Amniotic epithelial cell (primary cell): ENCODE measurements at regions not wholly inside any gene's neighbourhood (a gene's known extent, or its start where the extent isn't known, plus 50 kb on each side); places are given as distances from the start of the nearest gene placed in this dataset.
A peak's percentile ranks its signal among the peaks of the same experiment; 100 is the strongest.

Experiments
- DNase-seq: peaks from one replicate; pipeline ENCODE4 v3.0.0-alpha.2; 2010; ENCODE audit warnings: low read depth

DNA sequence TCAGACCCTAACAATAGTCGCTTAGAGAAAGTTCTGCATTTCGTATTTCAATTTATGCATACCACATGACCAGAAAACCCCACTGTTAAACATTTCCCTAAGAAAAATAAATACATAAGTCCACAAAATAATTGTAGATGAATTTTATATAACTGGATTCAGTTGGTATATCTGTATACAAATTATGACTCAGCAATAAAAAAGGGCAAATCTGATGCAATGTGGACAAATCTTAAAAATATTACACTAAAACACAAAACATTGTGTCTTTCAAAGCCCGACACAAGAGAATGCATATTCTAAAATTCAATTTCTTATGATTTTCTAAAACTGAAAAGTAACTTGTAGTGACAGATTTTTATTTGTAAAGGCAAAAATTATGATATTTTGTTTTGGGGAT, 1005.0 kb downstream of the EFNB2 start:
- DNase-seq: no peak

GRCh38 chr13:105527127-105527526, 1008.3 kb downstream of the EFNB2 start:
- no peak for DNase-seq

- no peak for DNase-seq
Observed at GRCh38 chr13:105519771-105520170, 1015.7 kb downstream of the EFNB2 start.

DNA sequence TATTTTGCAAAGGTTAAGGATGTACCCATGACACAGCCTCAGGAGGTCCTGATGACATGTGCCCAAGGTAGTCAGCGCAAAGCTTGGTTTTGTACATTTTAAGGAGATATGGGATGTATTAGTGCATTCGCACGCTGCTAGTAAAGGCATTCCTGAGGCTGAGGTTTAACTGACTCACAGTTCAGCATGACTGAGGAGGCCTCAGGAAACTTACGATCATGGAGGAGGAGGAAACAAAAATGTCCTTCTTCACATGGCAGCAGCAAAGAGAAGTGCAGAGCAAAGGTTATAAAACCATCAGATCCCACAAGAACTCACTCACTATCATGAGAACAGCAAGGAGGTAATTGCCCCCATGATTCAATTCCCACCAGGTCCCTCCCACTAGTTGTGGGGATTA, 1017.4 kb downstream of the EFNB2 start:
- peak; percentile 29 for DNase-seq

DNA sequence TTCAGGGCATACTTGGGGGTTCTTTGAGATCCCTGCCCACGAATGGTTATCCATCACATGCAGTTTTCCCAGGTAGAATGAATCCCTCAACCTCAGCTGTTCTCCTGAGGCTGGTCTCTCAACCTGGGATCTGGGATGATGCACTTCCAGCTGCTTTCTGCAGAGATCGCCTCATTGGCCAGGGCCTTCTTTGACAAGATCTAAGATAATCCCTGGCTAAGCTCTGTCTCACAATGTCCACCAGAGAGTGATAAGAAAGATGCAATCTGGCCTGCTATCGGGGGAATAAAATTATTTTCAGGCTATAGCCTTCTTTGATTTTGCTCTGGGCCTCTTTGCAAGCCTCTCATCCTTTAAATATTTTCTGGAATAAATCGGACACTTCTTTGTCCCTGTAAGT, 1021.1 kb downstream of the EFNB2 start:
- no peak for DNase-seq

DNA sequence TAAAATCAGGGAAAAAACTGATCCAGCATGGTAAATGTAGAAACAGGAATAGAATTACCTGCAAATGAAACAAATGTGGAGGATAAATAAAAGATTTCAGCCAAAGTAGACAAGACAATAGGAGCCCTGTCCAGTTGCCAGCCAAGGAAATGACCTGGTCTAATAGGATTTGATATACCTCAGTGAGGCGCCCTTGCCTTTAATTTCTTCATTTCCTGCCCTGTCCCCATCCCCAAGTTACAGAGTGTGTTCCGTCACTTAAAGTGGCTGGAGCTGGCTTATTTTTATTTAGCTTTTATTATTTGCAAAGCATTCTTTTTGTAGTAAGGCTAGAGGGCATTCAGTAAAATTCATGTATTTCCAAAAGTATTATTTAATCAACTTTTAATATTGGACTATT, 1022.0 kb downstream of the EFNB2 start:
- DNase-seq: no peak

- DNase-seq: peak; percentile 13
Observed at GRCh38 chr13:105509981-105510762, 1025.3 kb downstream of the EFNB2 start.

GRCh38 chr13:105506463-105506862, 1029.0 kb downstream of the EFNB2 start:
- DNase-seq: no peak

- DNase-seq: no peak
Observed at GRCh38 chr13:105502193-105502592, 1033.3 kb downstream of the EFNB2 start.

DNA sequence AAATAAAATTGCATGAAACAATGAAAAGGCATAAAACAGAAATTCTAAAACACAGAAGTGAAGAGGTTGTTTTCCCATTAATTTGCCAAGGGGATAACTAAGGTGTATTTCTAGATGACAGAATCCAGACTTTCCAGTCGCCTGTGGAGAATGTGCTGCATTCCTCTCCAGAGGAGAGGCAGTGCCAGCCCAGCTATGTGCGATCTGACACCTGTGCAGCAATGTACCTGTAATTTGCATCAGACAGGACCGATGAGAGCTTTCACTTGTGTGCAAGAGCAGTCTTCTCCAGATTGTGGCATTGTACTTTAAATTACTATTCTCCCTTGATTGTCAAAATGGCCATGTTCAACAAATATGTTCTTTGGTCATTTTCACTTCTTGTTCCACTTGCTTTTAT, 1037.9 kb downstream of the EFNB2 start:
- DNase-seq: no peak

DNA sequence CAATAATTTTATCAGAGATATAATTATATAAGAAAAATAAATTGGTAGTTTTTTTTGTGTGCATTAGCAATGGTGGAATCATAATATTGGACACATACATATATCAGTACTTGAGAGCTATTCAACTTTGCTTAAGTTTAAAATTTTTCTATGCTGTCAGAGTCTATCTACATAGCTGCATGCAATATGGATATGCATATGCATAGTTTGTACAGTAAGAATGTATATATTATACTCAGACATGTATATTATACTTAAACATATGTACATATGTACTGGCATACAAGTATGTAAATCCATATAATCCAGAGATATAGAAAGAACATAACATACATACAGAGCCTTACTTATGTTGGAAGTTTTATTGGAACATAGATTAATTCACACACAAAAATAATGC, 1043.2 kb downstream of the EFNB2 start:
- DNase-seq: no peak

GRCh38 chr13:105491345-105491744, 1044.1 kb downstream of the EFNB2 start:
- no peak for DNase-seq

DNA sequence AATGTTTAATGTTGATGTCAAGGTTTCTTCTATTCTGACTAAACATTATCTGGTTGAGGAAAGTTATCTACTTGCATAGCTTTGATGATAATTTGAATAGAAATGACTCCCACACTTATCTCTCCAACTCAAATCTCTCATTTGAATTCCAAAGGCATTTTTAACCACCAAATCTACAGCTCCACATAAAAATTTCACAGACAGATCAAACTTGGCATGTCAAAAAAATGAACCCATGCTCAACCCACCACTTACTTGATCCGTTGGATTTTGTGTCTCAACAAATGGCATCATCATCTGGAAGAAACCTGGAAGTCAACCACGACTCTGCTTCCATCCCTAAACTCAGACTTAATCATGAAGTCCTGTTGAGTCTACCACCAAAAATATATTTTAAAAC, 1050.4 kb downstream of the EFNB2 start:
- DNase-seq: peak; percentile 65

GRCh38 chr13:105474983-105475610, 1060.4 kb downstream of the EFNB2 start:
- peak; percentile 52 for DNase-seq

DNA sequence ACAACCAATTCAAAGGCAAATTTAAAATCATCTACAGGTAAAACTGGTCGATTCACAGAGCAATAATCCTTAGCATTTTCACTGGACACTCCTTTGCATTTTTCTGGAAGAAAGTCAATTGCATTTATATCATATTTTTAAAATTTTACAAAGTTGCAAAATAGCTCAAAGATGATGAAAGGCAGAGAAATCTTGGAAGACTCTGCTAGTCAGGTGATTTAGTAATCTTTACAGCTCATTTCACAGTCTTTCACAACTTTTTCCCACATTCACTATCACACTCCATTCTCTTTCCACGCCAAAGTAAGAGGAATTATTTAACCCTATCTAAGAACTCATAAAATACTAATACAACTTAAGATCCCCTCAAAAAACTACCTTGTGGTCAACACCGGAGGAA, 1063.8 kb downstream of the EFNB2 start:
- DNase-seq: peak; percentile 89

DNA sequence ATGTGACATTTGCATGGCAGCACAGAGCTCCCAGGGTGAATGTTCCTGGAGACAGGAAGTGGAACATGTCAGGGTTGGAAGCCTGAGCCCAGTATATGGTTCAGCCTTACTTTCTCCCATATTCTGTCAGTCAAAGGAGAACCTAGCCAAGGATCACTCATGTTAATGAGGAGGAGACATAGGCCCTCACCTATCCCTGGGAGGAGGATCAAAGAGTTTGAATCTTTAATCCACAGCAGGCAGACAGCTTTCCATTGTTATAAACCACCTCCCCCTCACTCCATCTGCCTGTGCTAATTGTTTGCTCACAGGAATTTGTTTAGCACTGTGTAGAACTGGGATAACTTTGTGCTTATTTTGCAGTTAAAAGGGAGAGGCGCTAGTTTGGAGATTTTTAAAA, 1069.1 kb downstream of the EFNB2 start:
- no peak for DNase-seq

DNA sequence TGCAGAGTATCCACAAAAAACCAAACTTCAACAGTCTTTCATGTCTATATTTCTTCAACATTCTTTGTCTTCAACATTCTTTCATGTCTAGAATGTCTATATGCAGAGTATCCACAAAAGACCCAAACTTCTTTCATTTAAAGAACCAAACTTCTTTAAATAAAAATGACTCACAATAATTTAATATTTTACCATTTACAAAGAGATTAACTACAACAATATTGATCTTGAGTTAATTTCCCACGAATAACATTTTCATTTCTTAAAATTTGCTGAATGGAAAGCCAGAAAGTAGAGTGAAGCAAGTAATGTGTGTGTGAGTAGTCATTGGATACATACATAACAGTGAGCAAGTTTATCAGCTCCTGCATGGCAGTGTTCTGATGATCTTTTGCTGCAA, 1069.7 kb downstream of the EFNB2 start, which contains the start of gene DAOA:
DAOA (plus strand) TSS at position 301 of the 400 bp plus-strand sequence.
- no peak for DNase-seq

DNA sequence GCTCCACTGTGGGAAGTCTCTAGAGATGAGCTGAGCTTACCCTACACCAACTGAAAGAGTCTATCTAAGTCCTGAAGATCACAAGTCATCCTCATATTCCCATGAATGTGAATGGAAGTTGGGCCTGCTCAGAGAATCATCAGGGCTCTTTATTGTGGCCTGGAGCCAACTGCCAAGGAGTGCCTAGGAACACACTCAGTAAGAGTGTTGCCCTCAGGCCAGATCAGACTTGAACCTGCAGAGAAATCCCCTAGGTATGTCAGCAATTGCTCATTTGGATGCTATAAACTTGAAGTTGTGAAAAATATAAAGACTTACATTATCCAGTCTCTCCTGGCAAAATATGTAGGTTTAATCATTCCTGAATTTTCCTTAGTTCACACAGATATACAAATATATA, 1070.2 kb downstream of the EFNB2 start:
- DNase-seq: no peak

GRCh38 chr13:105464249-105464648, 1071.2 kb downstream of the EFNB2 start:
- no peak for DNase-seq

- DNase-seq: no peak
Observed at GRCh38 chr13:105463011-105463501, 1072.4 kb downstream of the EFNB2 start.

- no peak for DNase-seq
Observed at GRCh38 chr13:105462098-105462497, 1073.4 kb downstream of the EFNB2 start.

GRCh38 chr13:105452895-105453294, 1082.6 kb downstream of the EFNB2 start:
- DNase-seq: no peak

DNA sequence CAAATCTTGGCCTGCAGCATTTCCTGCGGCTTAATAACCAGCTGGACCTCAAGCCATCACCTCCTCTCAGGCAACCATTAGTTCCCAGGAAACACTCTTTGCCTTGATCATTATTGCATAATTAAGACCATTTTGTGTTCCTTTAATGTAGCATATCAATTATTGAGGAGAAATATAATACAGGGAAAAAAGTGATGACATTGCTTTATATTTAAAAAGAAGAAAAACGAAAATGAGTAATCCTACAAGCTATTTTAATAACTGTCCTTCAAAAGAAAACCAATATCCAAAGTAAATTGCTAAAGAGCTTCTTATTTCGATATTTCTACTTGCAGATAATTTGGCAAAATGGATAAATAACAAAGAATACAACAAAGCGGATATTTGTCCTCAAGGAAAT, 1084.7 kb downstream of the EFNB2 start:
- no peak for DNase-seq

- DNase-seq: no peak
Observed at GRCh38 chr13:105448811-105449210, 1086.7 kb downstream of the EFNB2 start.
